ENCODE measurements at regions not wholly inside any gene's neighbourhood (a gene's known extent, or its start where the extent isn't known, plus 50 kb on each side); places are given as distances from the start of the nearest gene placed in this dataset.

DNA sequence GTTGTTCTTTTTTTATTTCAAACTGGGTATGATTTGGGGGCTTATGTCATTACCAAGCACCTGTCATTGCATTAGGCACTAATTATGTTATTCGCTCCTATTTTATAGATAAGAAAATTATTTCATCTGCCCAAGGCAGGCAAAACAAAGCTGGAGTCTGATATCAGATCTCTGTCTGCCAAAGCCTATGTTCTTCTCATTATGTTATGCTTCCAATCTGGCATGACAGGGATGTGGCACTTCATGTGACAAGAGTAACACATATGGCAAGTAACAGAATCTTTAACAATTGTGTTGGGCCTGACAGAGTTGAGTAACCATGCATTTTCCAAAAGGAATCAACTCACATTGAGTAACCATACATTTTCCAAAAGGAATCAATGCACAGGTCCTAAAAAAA lies 61.2 kb upstream of the TOM1L1 start:
- TF ChIP-seq, protein P1, sequence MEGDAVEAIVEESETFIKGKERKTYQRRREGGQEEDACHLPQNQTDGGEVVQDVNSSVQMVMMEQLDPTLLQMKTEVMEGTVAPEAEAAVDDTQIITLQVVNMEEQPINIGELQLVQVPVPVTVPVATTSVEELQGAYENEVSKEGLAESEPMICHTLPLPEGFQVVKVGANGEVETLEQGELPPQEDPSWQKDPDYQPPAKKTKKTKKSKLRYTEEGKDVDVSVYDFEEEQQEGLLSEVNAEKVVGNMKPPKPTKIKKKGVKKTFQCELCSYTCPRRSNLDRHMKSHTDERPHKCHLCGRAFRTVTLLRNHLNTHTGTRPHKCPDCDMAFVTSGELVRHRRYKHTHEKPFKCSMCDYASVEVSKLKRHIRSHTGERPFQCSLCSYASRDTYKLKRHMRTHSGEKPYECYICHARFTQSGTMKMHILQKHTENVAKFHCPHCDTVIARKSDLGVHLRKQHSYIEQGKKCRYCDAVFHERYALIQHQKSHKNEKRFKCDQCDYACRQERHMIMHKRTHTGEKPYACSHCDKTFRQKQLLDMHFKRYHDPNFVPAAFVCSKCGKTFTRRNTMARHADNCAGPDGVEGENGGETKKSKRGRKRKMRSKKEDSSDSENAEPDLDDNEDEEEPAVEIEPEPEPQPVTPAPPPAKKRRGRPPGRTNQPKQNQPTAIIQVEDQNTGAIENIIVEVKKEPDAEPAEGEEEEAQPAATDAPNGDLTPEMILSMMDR (IDR thresholded peaks at IDR 0.05; ENCODE audit: borderline replicate concordance): no peak
- Histone ChIP-seq H3K27ac (replicated peaks) (no peak overlapping the region), H3K9me3 (replicated peaks) (peaks cover 12% of the 10 kb centered on the region), H3K27me3 (ENCODE audit: low read depth) (peaks cover 6% of the 10 kb centered on the region), H3K36me3 (no peaks in the 10 kb centered on the region), H3K4me1 (no peaks in the 10 kb centered on the region), H3K4me3 (no peak overlapping the region)
- intact Hi-C loops (cut with micrococcal nuclease): no loop called here
- DNase-seq: no peak

DNA sequence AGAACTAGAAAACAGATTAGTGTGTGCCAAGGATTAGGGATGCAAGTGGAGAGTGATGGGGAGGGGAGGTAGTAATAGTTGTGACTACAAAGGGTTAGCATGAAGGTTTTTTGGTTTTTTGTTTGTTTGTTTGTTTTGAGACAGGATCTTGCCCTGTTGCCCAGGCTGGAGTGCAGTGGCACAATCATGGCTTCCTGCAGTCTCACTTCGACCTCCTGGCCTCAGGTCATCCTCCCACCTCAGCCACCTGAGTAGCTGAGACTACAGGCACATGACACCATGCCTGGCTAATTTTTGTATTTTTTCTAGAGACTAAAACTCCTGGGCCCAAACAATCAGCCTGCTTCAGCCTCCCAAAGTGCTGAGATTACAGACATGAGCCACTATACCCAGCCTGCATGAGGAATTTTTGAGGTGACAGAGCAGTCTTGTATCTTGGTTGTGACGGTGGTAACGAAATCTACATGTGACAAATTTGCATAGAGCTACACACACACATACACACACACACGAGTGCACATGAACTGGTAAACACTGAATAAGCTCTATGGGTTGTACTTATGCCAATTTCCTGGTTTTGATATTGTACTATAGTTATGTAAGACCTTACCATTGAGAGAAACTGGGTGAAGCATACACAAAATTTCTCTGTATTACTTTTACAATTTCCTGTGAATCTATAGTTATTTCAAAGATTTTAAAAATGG lies 59.6 kb upstream of the TOM1L1 start:
- H3K4me3 ChIP-seq: no peak overlapping the region
- H3K36me3 ChIP-seq: no peaks in the 10 kb centered on the region
- H3K27me3 ChIP-seq (ENCODE audit: low read depth): peaks cover 6% of the 10 kb centered on the region
- H3K4me1 ChIP-seq: no peaks in the 10 kb centered on the region
- DNase-seq: no peak
- TF ChIP-seq, protein P1 (IDR thresholded peaks at IDR 0.05; ENCODE audit: borderline replicate concordance): no peak
- intact Hi-C loops (cut with micrococcal nuclease): no loop called here
- peaks cover 9% of the 10 kb centered on the region for H3K9me3 ChIP-seq (replicated peaks)
- H3K27ac ChIP-seq (replicated peaks): no peak overlapping the region

DNA sequence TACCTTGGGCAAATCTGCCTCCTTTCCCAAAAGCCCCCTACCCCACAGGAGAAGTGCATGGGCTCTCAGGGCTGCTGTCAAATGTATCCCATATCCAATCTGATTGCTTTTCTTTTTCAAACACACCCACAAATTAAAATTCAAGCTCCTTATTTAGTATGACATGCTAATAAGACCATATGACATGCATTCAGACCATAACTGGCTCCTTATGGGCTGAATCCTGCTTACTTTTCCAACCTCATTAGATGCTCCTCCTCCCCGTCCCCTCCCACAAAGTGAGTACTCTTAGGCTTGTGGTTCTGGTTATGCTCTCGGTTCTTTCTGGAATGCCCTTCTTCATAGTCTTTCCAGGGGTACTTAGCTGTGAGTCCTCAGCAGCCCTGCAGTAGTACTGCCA lies 59.0 kb upstream of the TOM1L1 start:
- no peak overlapping the region for H3K27ac ChIP-seq (replicated peaks)
- intact Hi-C loops (cut with micrococcal nuclease): no loop called here
- H3K4me3 ChIP-seq: no peak overlapping the region
- no peaks in the 10 kb centered on the region for H3K36me3 ChIP-seq
- H3K27me3 ChIP-seq (ENCODE audit: low read depth): peaks cover 6% of the 10 kb centered on the region
- TF ChIP-seq, protein P1 (IDR thresholded peaks at IDR 0.05; ENCODE audit: borderline replicate concordance): no peak
- H3K4me1 ChIP-seq: no peaks in the 10 kb centered on the region
- peaks cover 3% of the 10 kb centered on the region for H3K9me3 ChIP-seq (replicated peaks)
- DNase-seq: no peak

DNA sequence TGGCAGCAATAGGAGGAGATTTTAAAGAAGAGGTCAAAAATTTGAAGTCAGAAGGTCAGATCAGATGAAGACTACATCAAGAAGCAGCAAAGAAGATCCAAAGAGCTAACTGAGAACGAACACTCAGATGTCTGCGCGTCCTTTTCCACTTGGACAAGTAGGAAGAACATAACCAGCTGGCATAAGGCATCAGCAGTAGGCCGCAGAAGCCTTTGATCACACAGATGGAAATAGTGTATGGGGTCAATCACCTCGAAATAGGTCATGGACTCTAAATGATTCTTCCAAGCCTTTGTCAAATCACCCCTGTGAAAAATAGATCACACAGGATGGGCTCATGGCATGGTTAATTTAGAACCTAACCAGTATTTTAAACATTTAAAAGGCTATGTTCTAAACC lies 56.4 kb upstream of the TOM1L1 start:
- peaks cover 3% of the 10 kb centered on the region for H3K27me3 ChIP-seq (ENCODE audit: low read depth)
- no peaks in the 10 kb centered on the region for H3K4me1 ChIP-seq
- H3K27ac ChIP-seq (replicated peaks): no peak overlapping the region
- H3K36me3 ChIP-seq: no peaks in the 10 kb centered on the region
- no peak overlapping the region for H3K4me3 ChIP-seq
- TF ChIP-seq, protein P1 (IDR thresholded peaks at IDR 0.05; ENCODE audit: borderline replicate concordance): no peak
- no peaks in the 10 kb centered on the region for H3K9me3 ChIP-seq (replicated peaks)
- intact Hi-C loops (cut with micrococcal nuclease): no loop called here
- no peak for DNase-seq

DNA sequence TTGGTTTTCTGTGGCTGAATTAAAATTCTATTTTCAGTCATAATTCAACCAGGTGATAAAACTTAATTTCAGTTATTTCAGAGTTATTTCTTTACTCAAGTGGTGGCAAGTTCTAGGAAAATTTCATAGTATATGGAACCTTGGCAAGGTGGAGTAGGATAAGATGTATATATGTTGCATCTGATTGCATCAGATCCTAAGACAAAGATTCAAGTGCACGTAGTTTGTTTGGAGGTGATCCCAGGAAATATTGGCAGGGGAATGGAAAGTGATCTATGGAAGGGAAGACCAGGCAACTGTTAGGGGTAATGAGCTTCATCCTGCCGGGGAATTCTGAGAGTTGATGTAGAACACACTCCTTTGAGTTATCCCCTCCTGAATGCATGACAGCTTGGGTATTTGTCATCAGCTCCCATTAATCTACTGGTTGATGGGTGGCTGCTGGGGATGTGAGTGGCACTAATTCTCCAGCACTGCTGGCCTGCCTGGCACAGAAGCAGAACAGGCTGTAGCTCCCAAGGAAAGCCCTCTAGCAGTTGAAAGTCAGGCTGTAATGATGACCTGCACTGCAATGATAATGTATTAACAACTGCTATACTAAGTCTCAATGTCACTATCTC lies 52.2 kb upstream of the TOM1L1 start:
- Histone ChIP-seq H3K4me1 (no peaks in the 10 kb centered on the region), H3K27me3 (ENCODE audit: low read depth) (peaks cover 3% of the 10 kb centered on the region), H3K36me3 (no peaks in the 10 kb centered on the region), H3K27ac (replicated peaks) (no peak overlapping the region), H3K4me3 (no peak overlapping the region), H3K9me3 (replicated peaks) (no peaks in the 10 kb centered on the region)
- TF ChIP-seq, protein P1 (IDR thresholded peaks at IDR 0.05; ENCODE audit: borderline replicate concordance): no peak
- intact Hi-C loops (cut with micrococcal nuclease): no loop called here
- DNase-seq: no peak
